Esophagus muscularis mucosa (tissue), 3 donors: ENCODE measurements at regions not wholly inside any gene's neighbourhood (a gene's known extent, or its start where the extent isn't known, plus 50 kb on each side); places are given as distances from the start of the nearest gene placed in this dataset.

ENCODE experiments used
- CTCF ChIP-seq, 3 experiments: fragments of 200-600 bp in 2 of 3; fragments of 450-650 bp in 1 of 3; sonication (generic) in 2 of 3; IDR thresholded peaks; one replicate each; pipeline ENCODE4 v1.5.1; 2017 to 2019; ENCODE audit warnings: antibody characterized with exemption in 3 of 3, mild to moderate bottlenecking in 2 of 3, moderate library complexity in 1 of 3
- POLR2A ChIP-seq: fragments of 450-650 bp; IDR thresholded peaks from one replicate; pipeline ENCODE4 v1.6.1; 2017; ENCODE audit warnings: antibody characterized with exemption, moderate library complexity, mild to moderate bottlenecking, low read depth

DNA sequence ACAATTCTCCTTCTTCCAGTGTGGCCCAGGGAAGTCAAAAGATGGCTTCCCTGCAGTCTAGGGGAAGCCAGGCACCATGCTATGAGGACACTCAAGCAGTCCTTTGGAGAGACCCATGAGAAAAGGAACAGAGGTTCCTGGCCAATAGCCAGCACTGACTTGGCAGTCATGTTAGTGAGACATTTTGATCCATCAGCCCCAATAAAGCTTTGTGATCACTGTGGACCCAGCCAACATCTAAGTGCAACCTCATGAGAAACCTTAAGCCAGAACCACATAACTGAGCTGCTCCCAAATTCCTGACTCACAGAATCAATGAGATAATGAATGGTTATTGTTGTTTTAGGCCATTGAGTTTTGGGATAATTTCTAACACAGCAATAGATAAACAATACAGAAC lies 51.0 kb upstream of the NAP1L1 start:
- TF ChIP-seq POLR2A, result no peak
- TF ChIP-seq CTCF (IDR thresholded peaks at IDR 0.05), result no peak
